ENCODE measurements at regions not wholly inside any gene's neighbourhood (a gene's known extent, or its start where the extent isn't known, plus 50 kb on each side); places are given as distances from the start of the nearest gene placed in this dataset.

DNA sequence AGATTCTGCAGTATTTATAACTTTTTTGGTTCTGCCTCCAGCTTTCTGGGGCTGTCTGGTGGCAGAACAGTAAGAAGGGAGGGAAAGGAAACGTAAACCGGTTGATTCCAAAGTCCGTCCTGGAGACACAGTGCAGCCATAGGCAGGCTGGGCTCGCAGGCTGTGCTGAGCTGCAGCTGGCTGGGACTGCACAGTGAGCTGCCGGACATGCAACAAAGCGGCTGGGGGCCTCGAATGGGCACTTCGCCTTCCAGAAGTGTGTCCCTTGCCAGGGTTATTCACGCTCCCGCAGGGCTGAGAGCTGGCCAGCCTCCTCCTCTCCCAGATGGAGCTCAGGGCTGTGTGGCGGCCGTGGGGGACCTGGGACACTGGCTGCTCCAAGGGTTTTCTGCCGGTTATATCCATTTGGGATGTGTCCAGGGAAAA lies 78.1 kb upstream of the CD93 start:
- no peak for DNase-seq

- no peak for DNase-seq
Measured at GRCh38 chr20:23163562-23163961, 77.4 kb upstream of the CD93 start.

DNA sequence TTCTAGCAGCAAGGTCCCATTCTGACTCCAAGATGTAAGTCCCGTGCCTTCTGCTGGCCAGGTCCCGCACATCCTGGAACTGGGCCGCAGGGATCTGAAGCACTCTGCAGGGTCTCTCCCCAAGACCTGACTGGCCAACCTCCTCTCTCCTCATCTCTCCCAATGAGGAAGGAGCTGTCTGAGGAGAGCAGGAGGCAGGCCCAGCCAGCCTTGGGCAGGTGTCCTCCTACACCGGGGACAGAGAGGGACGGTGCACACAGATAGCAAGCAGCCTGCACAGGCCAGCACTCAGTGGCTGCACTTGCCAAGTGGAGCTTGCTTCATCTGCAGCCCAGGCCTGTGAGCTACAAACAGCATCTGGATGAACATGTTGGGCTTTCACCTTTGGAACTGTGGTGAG lies 76.8 kb upstream of the CD93 start:
- no peak for DNase-seq

GRCh38 chr20:23161968-23162696 lies 76.0 kb upstream of the CD93 start:
- peak; percentile 25 for DNase-seq

- no peak for DNase-seq
Measured at GRCh38 chr20:23161244-23161891, 75.2 kb upstream of the CD93 start.

- DNase-seq = no peak
Measured at GRCh38 chr20:23160536-23161243, 74.6 kb upstream of the CD93 start.

- DNase-seq = no peak
Measured at GRCh38 chr20:23159947-23160318, 73.8 kb upstream of the CD93 start.

DNA sequence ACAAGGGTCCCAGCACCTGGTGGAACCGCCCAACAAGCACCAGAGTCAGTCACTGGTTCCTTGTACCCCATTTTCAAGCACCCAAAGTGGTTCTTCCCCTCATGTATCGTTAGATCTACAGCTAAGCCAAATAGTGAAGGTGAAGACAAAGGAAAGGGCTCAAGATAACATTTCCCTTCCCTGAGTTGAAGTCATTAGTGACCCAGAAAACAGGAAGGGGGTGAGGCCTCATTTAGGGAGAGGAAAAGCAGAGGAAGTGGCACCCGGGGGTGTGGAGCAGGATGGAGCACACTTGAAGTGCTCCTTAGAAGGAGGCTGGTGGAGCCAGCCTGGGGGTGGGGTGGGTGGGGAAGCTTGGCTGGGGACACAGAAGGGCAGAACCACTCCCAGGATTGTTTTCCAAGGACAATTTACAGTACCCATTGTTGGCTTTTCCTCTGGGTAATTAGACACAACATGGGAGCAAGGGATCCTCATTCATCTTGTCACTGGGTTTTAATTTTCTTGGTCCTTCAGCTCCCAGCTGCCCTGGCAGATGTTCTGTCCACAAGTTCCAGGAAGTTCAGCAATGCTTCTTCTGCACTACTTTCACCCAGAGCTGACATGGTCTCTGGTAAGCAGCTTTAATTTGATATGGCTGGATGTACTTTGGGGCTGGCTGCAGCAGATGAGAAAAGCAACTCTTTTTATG lies 73.3 kb upstream of the CD93 start:
- no peak for DNase-seq

- no peak for DNase-seq
Measured at GRCh38 chr20:23157734-23158133, 71.6 kb upstream of the CD93 start.

DNA sequence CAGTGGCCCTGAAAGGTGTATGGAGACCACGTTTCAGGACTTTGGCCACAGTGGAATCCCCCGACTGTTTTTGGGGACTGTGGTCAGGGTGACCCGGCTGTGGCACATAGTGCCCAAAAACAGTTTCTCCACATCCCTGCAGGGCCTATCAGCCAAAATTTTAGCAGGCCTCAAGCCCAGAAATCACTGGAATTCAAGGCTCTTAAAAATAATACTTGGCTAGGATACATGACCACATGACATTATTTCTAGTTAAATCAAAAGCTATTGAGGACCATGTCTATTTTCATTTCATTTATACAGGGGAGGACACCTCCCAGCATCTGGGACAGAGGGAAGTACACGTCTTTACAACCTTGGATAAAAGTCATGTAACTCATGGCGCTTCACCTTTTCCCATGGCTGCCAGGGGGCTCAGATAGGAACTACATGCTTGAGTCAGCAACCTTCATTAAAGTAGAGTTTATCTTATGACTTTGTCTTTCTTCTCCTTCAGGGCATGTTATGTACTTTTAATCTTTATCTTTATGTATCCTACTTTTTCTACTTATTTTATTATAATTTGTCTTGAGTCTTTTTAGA lies 70.8 kb upstream of the CD93 start:
- no peak for DNase-seq

DNA sequence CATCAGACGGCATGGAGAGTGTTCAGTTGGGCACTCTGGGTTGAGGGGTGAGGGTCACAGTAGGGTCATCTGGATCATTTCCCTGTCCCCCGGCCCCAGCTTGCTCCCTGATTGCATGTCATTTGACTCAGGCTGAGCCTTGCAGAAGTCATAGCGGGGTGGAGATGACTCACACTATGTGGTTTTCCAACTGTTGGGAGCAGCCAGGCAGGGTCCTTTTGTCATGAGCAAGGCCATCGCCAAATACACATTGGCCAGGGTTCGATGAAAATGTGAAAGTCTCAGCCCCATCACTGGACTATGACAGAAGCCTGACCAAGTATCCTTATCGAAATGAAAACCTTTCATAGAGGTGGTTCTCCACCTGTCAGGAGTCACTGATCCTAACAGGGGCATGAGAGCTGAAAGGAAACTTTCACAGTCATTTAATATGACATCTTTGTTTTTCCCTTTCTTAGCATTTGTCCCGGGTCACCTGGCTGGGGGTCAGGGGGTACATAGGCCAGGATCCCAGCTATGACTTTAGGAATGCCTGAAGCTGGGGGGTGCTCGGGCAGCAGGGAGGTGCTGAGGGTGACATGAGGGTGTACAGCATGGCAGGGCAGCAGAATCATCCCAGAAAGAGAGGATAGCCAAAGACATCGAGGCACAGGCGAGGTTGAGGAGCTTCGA lies 70.2 kb upstream of the CD93 start:
- DNase-seq = no peak

DNA sequence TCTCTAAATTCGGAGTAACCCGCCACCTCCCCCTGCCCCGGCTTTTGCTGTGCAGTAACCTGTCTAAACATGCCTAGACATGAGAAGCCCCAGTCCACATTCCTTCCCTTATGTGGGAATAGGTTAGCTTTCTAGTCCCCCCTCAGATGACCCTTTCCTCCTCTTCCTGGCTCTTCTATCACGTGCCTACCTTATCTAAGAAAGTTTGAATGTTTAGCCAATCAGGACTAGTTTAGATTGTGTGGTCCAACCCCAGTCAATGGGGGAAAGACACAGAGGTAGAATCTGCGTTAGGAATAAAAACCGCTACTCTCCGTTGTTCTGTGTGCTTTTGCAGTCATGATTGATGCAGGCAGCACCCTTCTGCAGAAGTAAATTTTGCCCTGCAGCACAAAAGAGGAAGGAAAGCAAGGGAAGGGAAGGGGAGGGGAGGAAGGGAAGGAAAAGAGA lies 69.0 kb upstream of the CD93 start:
- DNase-seq = no peak

DNA sequence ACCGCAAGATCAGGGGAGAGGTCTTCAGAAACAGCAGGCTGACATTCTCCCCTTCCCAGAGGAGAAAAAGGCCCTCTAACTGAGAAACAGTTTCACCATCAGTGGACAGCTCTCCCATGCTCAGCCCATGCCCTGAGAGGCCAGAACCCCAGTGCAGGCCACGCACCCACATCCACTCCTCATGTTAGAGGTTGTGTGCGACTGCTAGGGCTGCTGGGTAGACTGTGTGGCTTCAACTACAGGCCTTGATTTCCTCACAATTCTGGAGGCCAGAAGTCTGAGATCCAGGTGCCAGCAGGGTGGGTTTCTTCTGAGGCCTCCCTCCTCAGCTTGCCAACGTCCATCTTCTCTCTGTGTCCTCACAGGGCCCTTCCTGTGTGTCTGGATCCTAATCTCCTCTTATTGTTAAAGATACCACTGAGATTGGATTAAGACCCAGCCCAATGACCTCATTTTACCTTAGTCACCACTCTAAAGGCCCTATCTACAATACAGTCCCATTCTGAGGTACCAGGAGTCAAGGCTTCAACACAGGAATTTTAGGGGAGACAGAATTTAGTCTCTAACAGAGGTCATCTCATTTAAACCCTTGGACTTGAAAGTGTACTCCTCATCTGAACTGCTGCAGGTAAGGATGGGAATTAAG lies 67.7 kb upstream of the CD93 start:
- DNase-seq = no peak

- DNase-seq = no peak
Measured at GRCh38 chr20:23152902-23153301, 66.8 kb upstream of the CD93 start.

GRCh38 chr20:23152308-23152892 lies 66.3 kb upstream of the CD93 start:
- no peak for DNase-seq

DNA sequence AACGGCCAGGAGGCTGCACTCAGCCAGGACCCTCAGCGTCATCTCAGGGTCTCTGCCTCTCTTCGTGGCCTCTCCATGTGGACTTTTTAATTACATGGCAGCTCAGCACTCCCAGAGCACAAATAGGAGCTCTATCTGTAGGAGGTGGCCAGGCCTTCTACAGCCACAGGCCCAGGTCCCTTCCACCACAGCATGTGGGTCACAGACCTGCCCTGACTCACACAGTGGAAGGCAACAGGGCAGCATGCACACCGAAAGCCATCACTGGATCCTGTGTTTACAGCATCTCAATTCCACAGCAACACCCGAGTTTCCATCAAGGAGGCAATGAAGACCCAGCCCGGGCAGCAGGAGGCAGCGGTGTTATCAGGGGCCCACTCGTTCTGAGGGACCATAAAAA lies 65.8 kb upstream of the CD93 start:
- DNase-seq = no peak

DNA sequence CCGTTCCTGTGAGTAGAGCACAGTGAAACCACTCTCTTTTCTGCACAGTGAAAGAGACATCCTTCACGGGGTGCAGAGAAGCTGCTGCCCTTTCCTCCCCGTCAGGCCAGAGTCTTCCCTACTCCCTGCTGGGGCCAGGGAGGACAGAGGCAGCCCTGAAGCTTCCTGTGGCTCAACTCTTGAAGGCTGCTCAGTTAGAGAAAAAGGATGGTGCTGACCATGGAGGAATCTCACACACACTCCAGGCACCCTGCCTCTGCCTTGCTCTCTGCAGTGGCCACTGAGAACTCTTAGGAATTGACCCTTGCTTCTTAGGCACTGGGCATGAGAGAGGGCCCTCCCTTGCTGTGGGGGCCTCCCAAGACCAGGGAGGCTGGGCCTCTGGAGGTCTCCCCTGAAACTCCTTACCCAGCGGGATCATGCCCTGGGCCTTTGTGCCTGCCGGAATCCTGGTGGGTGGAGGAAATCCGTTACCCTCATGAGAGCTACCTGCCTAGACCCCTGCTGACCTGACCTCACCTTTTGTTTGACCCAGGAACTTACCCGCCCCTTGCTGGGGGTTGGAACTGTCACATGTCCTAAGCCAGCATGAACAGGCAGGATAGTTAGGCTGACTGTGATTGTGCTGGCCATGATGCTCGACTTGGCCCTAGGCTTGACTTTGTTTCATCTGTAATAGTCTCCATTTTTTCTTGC lies 65.0 kb upstream of the CD93 start:
- DNase-seq = no peak

GRCh38 chr20:23150304-23151007 lies 64.3 kb upstream of the CD93 start:
- DNase-seq = no peak

DNA sequence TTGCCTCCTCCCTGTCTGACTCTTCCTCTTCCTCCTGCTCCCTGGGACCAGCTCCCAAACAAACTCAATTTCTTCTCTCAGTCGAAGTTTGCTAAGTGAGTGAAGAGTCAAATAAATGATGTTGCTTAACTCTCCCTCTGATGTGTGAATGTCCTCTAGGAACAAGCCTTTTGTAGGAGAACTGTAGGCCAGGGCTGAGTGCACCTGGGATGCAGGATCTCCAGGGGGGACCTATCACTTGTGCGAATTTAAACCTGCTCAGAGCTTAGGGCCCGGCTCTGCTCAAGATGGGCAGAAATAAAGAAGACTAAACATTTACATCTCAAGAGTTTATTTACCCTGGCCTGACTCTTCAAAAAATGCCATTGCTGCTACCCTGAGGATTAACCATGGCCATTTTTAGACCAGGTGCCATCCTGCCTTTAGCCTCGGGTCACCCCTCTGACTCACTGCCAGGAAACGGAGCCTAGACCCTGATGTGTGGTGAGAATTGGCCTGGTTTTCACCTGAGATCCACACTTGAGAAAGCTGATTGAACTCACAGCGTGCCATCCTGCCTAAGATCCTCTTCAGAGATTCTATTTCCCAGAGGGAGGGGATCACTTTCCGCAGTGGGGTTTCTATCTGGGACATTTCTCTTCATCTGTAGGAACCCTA lies 63.6 kb upstream of the CD93 start:
- DNase-seq = no peak
